HUES48 (cell line): ENCODE measurements at regions not wholly inside any gene's neighbourhood (a gene's known extent, or its start where the extent isn't known, plus 50 kb on each side); places are given as distances from the start of the nearest gene placed in this dataset.

ENCODE experiments used
- H3K27ac ChIP-seq: one replicate; pipeline ENCODE4 v1.7.0; 2013; ENCODE audit warnings: low read depth, low read length, inconsistent platforms
- H3K27me3 ChIP-seq: 2 replicates; pipeline ENCODE4 v1.6.1; 2013; ENCODE audit warnings: mild to moderate bottlenecking, low read length; ENCODE audit not compliant: control insufficient read depth, insufficient read depth
- H3K36me3 ChIP-seq: 2 replicates; pipeline ENCODE4 v1.6.1; 2013; ENCODE audit warnings: low read length; ENCODE audit not compliant: control insufficient read depth, insufficient read depth
- H3K4me1 ChIP-seq: 2 replicates; pipeline ENCODE4 v1.6.1; 2013; ENCODE audit warnings: mild to moderate bottlenecking, low read length; ENCODE audit not compliant: control insufficient read depth, insufficient read depth
- H3K4me3 ChIP-seq: 2 replicates; pipeline ENCODE4 v1.5.1; 2013; ENCODE audit warnings: mild to moderate bottlenecking, low read depth, low read length
- H3K9ac ChIP-seq: 2 replicates; pipeline ENCODE4 v1.6.1; 2013; ENCODE audit warnings: mild to moderate bottlenecking, low read depth, low read length, moderate library complexity
- H3K9me3 ChIP-seq: 2 replicates; pipeline ENCODE4 v1.6.1; 2013; ENCODE audit warnings: low read length; ENCODE audit not compliant: control insufficient read depth, insufficient read depth

- Histone ChIP-seq H3K4me3 (no peak overlapping the region), H3K9me3 (no peaks in the 10 kb centered on the region), H3K27ac (no peak overlapping the region), H3K4me1 (no peaks in the 10 kb centered on the region), H3K27me3 (no peaks in the 10 kb centered on the region), H3K9ac (no peak overlapping the region), H3K36me3 (no peaks in the 10 kb centered on the region)
Observed at GRCh38 chr7:81577642-81578340, 192.1 kb downstream of the HGF start.

DNA sequence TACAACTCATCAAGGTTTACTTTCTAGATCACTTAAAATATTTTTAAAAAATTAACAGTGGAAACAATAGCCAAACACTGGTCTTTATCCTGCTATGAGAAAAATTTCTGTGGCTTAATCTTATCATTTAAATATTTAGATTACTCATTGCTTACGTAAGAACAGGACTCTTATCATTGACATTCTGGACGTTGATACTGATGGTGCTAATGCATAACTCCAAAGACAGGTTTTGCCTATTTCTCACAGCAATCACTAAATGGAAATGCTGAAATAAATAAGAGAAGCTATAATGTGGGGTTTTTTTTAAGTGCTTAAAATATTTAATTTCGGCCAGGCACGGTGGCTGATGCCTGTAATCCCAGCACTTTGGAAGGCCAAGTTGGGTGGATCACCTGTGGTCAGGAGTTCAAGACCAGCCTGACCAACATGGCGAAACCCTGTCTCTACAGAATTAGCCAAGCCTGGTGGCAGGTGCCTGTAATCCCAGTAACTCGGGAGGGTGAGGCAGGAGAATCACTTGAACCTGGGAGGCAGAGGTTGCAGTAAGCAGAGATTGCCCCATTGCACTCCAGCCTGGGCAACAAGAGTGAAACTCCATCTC, 195.0 kb downstream of the HGF start:
- Histone ChIP-seq H3K27me3 (no peaks in the 10 kb centered on the region), H3K27ac (no peak overlapping the region), H3K4me1 (no peaks in the 10 kb centered on the region), H3K36me3 (no peaks in the 10 kb centered on the region), H3K9me3 (no peaks in the 10 kb centered on the region), H3K9ac (no peak overlapping the region), H3K4me3 (no peak overlapping the region)

- no peak overlapping the region for H3K27ac ChIP-seq
- H3K4me3 ChIP-seq: no peak overlapping the region
- no peaks in the 10 kb centered on the region for H3K36me3 ChIP-seq
- no peaks in the 10 kb centered on the region for H3K9me3 ChIP-seq
- H3K9ac ChIP-seq: no peak overlapping the region
- H3K4me1 ChIP-seq: no peaks in the 10 kb centered on the region
- no peaks in the 10 kb centered on the region for H3K27me3 ChIP-seq
Observed at GRCh38 chr7:81573932-81574331, 195.9 kb downstream of the HGF start.

DNA sequence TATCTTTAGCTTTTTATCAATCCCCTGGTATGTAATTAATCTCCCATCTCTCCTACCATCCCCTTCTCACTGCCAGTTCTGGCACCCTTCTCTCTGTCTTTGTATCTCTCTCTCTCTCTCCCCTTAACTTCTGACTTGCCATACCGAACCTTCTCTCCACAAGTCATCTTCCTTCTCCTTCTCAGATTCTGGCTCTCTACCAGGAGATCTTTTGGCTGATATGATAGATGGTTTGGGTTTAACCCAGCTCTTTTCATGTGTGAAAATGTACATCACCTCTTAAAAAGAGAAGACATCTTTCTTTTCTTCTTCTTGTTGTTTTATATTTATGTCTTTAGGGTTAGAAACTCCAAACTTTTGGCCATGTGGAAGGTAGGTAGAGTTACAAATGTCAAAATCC, 196.7 kb downstream of the HGF start:
- H3K4me3 ChIP-seq: no peak overlapping the region
- no peaks in the 10 kb centered on the region for H3K9me3 ChIP-seq
- no peaks in the 10 kb centered on the region for H3K4me1 ChIP-seq
- H3K27ac ChIP-seq: no peak overlapping the region
- no peaks in the 10 kb centered on the region for H3K36me3 ChIP-seq
- no peak overlapping the region for H3K9ac ChIP-seq
- H3K27me3 ChIP-seq: no peaks in the 10 kb centered on the region

DNA sequence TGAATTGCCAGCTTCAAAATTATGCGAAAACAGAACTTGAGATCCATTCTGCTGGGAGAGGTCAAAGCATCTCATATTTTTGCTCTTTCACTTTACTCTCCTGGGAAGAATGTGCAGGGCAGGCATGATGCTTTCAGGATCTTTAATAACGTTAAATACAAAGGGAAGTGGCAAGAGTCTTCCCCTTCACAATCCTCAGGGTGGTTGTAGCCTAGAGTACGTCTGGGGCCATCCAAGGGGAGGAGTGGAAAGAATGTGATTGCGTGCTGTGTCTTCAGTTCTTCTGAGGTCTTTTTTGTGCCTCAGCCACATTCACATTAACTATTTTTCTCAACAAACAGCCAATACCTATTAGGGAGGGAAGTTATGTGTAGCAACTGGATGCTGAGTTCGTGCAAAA, 207.3 kb downstream of the HGF start:
- H3K4me3 ChIP-seq: no peak overlapping the region

GRCh38 chr7:81560708-81561107, 209.1 kb downstream of the HGF start:
- H3K9me3 ChIP-seq: no peaks in the 10 kb centered on the region
- H3K27ac ChIP-seq: no peak overlapping the region
- H3K9ac ChIP-seq: no peak overlapping the region
- no peaks in the 10 kb centered on the region for H3K36me3 ChIP-seq
- no peaks in the 10 kb centered on the region for H3K4me1 ChIP-seq
- no peaks in the 10 kb centered on the region for H3K27me3 ChIP-seq
- no peak overlapping the region for H3K4me3 ChIP-seq

More for the DNA sequence above, 207.3 kb downstream of the HGF start:
- no peaks in the 10 kb centered on the region for H3K9me3 ChIP-seq
- no peak overlapping the region for H3K9ac ChIP-seq
- H3K27ac ChIP-seq: no peak overlapping the region
- H3K27me3 ChIP-seq: no peaks in the 10 kb centered on the region
- no peaks in the 10 kb centered on the region for H3K4me1 ChIP-seq
- no peaks in the 10 kb centered on the region for H3K36me3 ChIP-seq

- no peaks in the 10 kb centered on the region for H3K27me3 ChIP-seq
- no peak overlapping the region for H3K9ac ChIP-seq
- H3K4me1 ChIP-seq: peaks cover 9% of the 10 kb centered on the region
- peaks cover 7% of the 10 kb centered on the region for H3K9me3 ChIP-seq
- no peak overlapping the region for H3K4me3 ChIP-seq
- H3K36me3 ChIP-seq: no peaks in the 10 kb centered on the region
- H3K27ac ChIP-seq: peak overlapping the region; percentile 60
Observed at GRCh38 chr7:81549484-81550016, 220.3 kb downstream of the HGF start.

DNA sequence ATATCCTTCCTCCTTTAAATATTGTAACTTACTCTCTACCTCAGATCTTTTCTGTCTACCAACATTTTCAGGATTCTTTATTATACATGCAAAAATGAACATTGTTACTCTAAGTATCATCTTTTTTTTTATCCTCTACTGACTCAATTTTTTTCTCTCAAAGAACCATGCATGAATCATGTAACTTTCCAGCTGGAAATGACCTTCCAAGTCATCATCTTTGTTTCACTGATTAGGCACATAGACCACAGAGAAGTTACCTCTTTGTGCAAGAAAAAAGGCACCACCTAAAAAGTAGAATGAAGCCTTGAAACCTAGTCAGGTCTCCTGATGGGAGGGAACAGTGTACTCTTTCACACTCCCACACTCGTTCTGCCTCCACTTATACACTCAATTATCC, 234.9 kb downstream of the HGF start:
- no peak overlapping the region for H3K9ac ChIP-seq
- no peaks in the 10 kb centered on the region for H3K4me1 ChIP-seq
- H3K9me3 ChIP-seq: no peaks in the 10 kb centered on the region
- H3K27ac ChIP-seq: no peak overlapping the region
- H3K36me3 ChIP-seq: no peaks in the 10 kb centered on the region
- H3K4me3 ChIP-seq: no peak overlapping the region
- no peaks in the 10 kb centered on the region for H3K27me3 ChIP-seq

GRCh38 chr7:81534446-81534845, 235.4 kb downstream of the HGF start:
- H3K27me3 ChIP-seq: no peaks in the 10 kb centered on the region
- H3K9ac ChIP-seq: no peak overlapping the region
- no peaks in the 10 kb centered on the region for H3K4me1 ChIP-seq
- H3K27ac ChIP-seq: no peak overlapping the region
- H3K36me3 ChIP-seq: no peaks in the 10 kb centered on the region
- no peak overlapping the region for H3K4me3 ChIP-seq
- no peaks in the 10 kb centered on the region for H3K9me3 ChIP-seq

GRCh38 chr7:81533931-81534330, 235.9 kb downstream of the HGF start:
- H3K9me3 ChIP-seq: no peaks in the 10 kb centered on the region
- H3K27me3 ChIP-seq: no peaks in the 10 kb centered on the region
- H3K36me3 ChIP-seq: no peaks in the 10 kb centered on the region

DNA sequence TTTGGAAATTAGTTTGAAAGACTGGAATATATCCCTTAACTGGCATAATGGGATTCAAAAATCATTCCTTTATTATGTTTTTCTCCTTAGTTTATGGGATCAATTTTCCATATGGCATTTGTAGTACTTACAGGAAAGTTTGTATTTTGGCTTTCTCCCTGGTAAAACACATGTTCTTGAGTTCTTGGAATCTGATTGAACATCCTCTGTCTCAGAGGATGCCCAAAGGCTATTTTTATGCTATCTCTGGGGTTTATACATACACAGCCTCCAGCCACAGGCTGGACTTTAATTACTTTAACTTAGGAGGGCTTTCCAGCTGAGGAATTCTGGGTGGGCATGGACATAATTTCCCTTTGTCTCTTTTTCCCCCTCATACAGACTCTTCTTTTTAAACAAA, 236.4 kb downstream of the HGF start:
- H3K27ac ChIP-seq: no peak overlapping the region
- no peaks in the 10 kb centered on the region for H3K9me3 ChIP-seq
- H3K4me3 ChIP-seq: no peak overlapping the region
- H3K27me3 ChIP-seq: no peaks in the 10 kb centered on the region
- H3K9ac ChIP-seq: no peak overlapping the region
- no peaks in the 10 kb centered on the region for H3K36me3 ChIP-seq
- no peaks in the 10 kb centered on the region for H3K4me1 ChIP-seq

More at GRCh38 chr7:81533931-81534330, 235.9 kb downstream of the HGF start:
- no peak overlapping the region for H3K4me3 ChIP-seq
- H3K9ac ChIP-seq: no peak overlapping the region
- H3K27ac ChIP-seq: no peak overlapping the region
- H3K4me1 ChIP-seq: no peaks in the 10 kb centered on the region
